ENCODE measurements at regions not wholly inside any gene's neighbourhood (a gene's known extent, or its start where the extent isn't known, plus 50 kb on each side); places are given as distances from the start of the nearest gene placed in this dataset.
A peak's percentile ranks its signal among the peaks of the same experiment; 100 is the strongest.

- Histone ChIP-seq H3K27me3 (replicated peaks) (no peaks in the 10 kb centered on the region), H3K4me3 (no peak overlapping the region), H3K9me3 (replicated peaks) (no peaks in the 10 kb centered on the region), H3K36me3 (no peaks in the 10 kb centered on the region), H3K27ac (no peak overlapping the region), H3K4me1 (replicated peaks) (no peaks in the 10 kb centered on the region)
- DNase-seq (ENCODE audit: low read depth in 1 of 2, low spot score in 2 of 2), result no peak
Measured at GRCh38 chr5:109601736-109602135, 88.0 kb upstream of the MAN2A1 start.

GRCh38 chr5:109597893-109598292, 91.8 kb upstream of the MAN2A1 start:
- Histone ChIP-seq H3K4me1 (replicated peaks) (no peaks in the 10 kb centered on the region), H3K27me3 (replicated peaks) (no peaks in the 10 kb centered on the region), H3K4me3 (no peak overlapping the region), H3K27ac (no peak overlapping the region), H3K36me3 (no peaks in the 10 kb centered on the region), H3K9me3 (replicated peaks) (no peaks in the 10 kb centered on the region)
- DNase-seq (ENCODE audit: low read depth in 1 of 2, low spot score in 2 of 2), result no peak

GRCh38 chr5:109594217-109594616, 95.5 kb upstream of the MAN2A1 start:
- no peaks in the 10 kb centered on the region for H3K36me3 ChIP-seq
- H3K9me3 ChIP-seq (replicated peaks), result no peaks in the 10 kb centered on the region
- no peak for DNase-seq (ENCODE audit: low read depth in 1 of 2, low spot score in 2 of 2)
- H3K4me1 ChIP-seq (replicated peaks), result no peaks in the 10 kb centered on the region
- no peaks in the 10 kb centered on the region for H3K27me3 ChIP-seq (replicated peaks)
- H3K27ac ChIP-seq, result no peak overlapping the region
- H3K4me3 ChIP-seq, result no peak overlapping the region

GRCh38 chr5:109590799-109591198, 98.9 kb upstream of the MAN2A1 start:
- no peak overlapping the region for H3K4me3 ChIP-seq
- H3K27ac ChIP-seq, result no peak overlapping the region
- H3K9me3 ChIP-seq (replicated peaks), result no peaks in the 10 kb centered on the region
- no peak for DNase-seq (ENCODE audit: low read depth in 1 of 2, low spot score in 2 of 2)
- H3K27me3 ChIP-seq (replicated peaks), result no peaks in the 10 kb centered on the region
- no peaks in the 10 kb centered on the region for H3K36me3 ChIP-seq
- H3K4me1 ChIP-seq (replicated peaks), result no peaks in the 10 kb centered on the region

- Histone ChIP-seq H3K4me1 (replicated peaks) (no peaks in the 10 kb centered on the region), H3K27me3 (replicated peaks) (no peaks in the 10 kb centered on the region), H3K27ac (no peak overlapping the region), H3K4me3 (no peak overlapping the region), H3K9me3 (replicated peaks) (no peaks in the 10 kb centered on the region), H3K36me3 (no peaks in the 10 kb centered on the region)
- no peak for DNase-seq (ENCODE audit: low read depth in 1 of 2, low spot score in 2 of 2)
Measured at GRCh38 chr5:109589986-109590385, 99.7 kb upstream of the MAN2A1 start.

GRCh38 chr5:109589239-109589638, 100.5 kb upstream of the MAN2A1 start:
- Histone ChIP-seq H3K9me3 (replicated peaks) (no peaks in the 10 kb centered on the region), H3K27me3 (replicated peaks) (no peaks in the 10 kb centered on the region), H3K36me3 (no peaks in the 10 kb centered on the region), H3K4me1 (replicated peaks) (no peaks in the 10 kb centered on the region), H3K27ac (no peak overlapping the region), H3K4me3 (no peak overlapping the region)
- DNase-seq (ENCODE audit: low read depth in 1 of 2, low spot score in 2 of 2), result no peak

GRCh38 chr5:109588281-109589035, 101.3 kb upstream of the MAN2A1 start:
- H3K4me3 ChIP-seq, result no peak overlapping the region
- H3K27ac ChIP-seq, result no peak overlapping the region
- no peaks in the 10 kb centered on the region for H3K36me3 ChIP-seq
- no peaks in the 10 kb centered on the region for H3K27me3 ChIP-seq (replicated peaks)
- no peaks in the 10 kb centered on the region for H3K4me1 ChIP-seq (replicated peaks)
- no peak for DNase-seq (ENCODE audit: low read depth in 1 of 2, low spot score in 2 of 2)
- no peaks in the 10 kb centered on the region for H3K9me3 ChIP-seq (replicated peaks)

GRCh38 chr5:109584986-109585599, 104.6 kb upstream of the MAN2A1 start:
- H3K4me1 ChIP-seq (replicated peaks), result no peaks in the 10 kb centered on the region
- H3K4me3 ChIP-seq, result no peak overlapping the region
- no peak overlapping the region for H3K27ac ChIP-seq
- no peaks in the 10 kb centered on the region for H3K27me3 ChIP-seq (replicated peaks)
- H3K9me3 ChIP-seq (replicated peaks), result no peaks in the 10 kb centered on the region
- no peaks in the 10 kb centered on the region for H3K36me3 ChIP-seq
- DNase-seq (ENCODE audit: low read depth in 1 of 2, low spot score in 2 of 2), result no peak

GRCh38 chr5:109580225-109580624, 109.5 kb upstream of the MAN2A1 start:
- peak in 1 of 2 experiments; percentile 14 for DNase-seq (ENCODE audit: low read depth in 1 of 2, low spot score in 2 of 2)
- Histone ChIP-seq H3K27me3 (replicated peaks) (no peaks in the 10 kb centered on the region), H3K36me3 (no peaks in the 10 kb centered on the region), H3K9me3 (replicated peaks) (no peaks in the 10 kb centered on the region; the same call in 1 of the 2 replicates), H3K4me1 (replicated peaks) (no peaks in the 10 kb centered on the region), H3K4me3 (no peak overlapping the region), H3K27ac (no peak overlapping the region)

- Histone ChIP-seq H3K4me1 (replicated peaks) (no peaks in the 10 kb centered on the region), H3K27ac (no peak overlapping the region), H3K9me3 (replicated peaks) (no peaks in the 10 kb centered on the region; the same call in 1 of the 2 replicates), H3K27me3 (replicated peaks) (no peaks in the 10 kb centered on the region), H3K36me3 (no peaks in the 10 kb centered on the region), H3K4me3 (no peak overlapping the region)
- DNase-seq (ENCODE audit: low read depth in 1 of 2, low spot score in 2 of 2), result no peak
Measured at GRCh38 chr5:109575506-109575905, 114.2 kb upstream of the MAN2A1 start.

GRCh38 chr5:109574985-109575384, 114.7 kb upstream of the MAN2A1 start:
- Histone ChIP-seq H3K36me3 (no peaks in the 10 kb centered on the region), H3K9me3 (replicated peaks) (no peaks in the 10 kb centered on the region; the same call in 1 of the 2 replicates), H3K27me3 (replicated peaks) (no peaks in the 10 kb centered on the region), H3K4me1 (replicated peaks) (no peaks in the 10 kb centered on the region), H3K27ac (no peak overlapping the region), H3K4me3 (no peak overlapping the region)
- DNase-seq (ENCODE audit: low read depth in 1 of 2, low spot score in 2 of 2), result no peak

GRCh38 chr5:109573766-109574165, 116.0 kb upstream of the MAN2A1 start:
- H3K36me3 ChIP-seq, result no peaks in the 10 kb centered on the region
- no peak overlapping the region for H3K27ac ChIP-seq
- no peak for DNase-seq (ENCODE audit: low read depth in 1 of 2, low spot score in 2 of 2)
- H3K4me3 ChIP-seq, result no peak overlapping the region
- no peaks in the 10 kb centered on the region for H3K27me3 ChIP-seq (replicated peaks)
- no peaks in the 10 kb centered on the region; the same call in 1 of the 2 replicates for H3K9me3 ChIP-seq (replicated peaks)
- H3K4me1 ChIP-seq (replicated peaks), result no peaks in the 10 kb centered on the region

GRCh38 chr5:109573256-109573655, 116.5 kb upstream of the MAN2A1 start:
- Histone ChIP-seq H3K4me3 (no peak overlapping the region), H3K4me1 (replicated peaks) (no peaks in the 10 kb centered on the region), H3K27me3 (replicated peaks) (no peaks in the 10 kb centered on the region), H3K36me3 (no peaks in the 10 kb centered on the region), H3K27ac (no peak overlapping the region), H3K9me3 (replicated peaks) (no peaks in the 10 kb centered on the region; the same call in 1 of the 2 replicates)
- DNase-seq (ENCODE audit: low read depth in 1 of 2, low spot score in 2 of 2), result no peak

- Histone ChIP-seq H3K27me3 (replicated peaks) (no peaks in the 10 kb centered on the region), H3K36me3 (no peaks in the 10 kb centered on the region), H3K9me3 (replicated peaks) (no peaks in the 10 kb centered on the region; the same call in 1 of the 2 replicates), H3K4me1 (replicated peaks) (no peaks in the 10 kb centered on the region), H3K4me3 (no peak overlapping the region), H3K27ac (no peak overlapping the region)
- DNase-seq (ENCODE audit: low read depth in 1 of 2, low spot score in 2 of 2), result no peak
Measured at GRCh38 chr5:109571785-109572184, 117.9 kb upstream of the MAN2A1 start.
